Activated CD8-positive, alpha-beta T cell treated with anti-CD3 and anti-CD28 coated beads for 36 hours (primary cell): ENCODE measurements at regions not wholly inside any gene's neighbourhood (a gene's known extent, or its start where the extent isn't known, plus 50 kb on each side); places are given as distances from the start of the nearest gene placed in this dataset.

ENCODE experiments used
- ATAC-seq: fragments of 200-7000 bp; cut with Tn5 transposase; one replicate; pipeline ENCODE4 v1.10.0; 2021; ENCODE audit warnings: mild to moderate bottlenecking, moderate library complexity
- CTCF ChIA-PET: fragments of 350-600 bp; sonication (Branson Sonifier 250); formaldehyde crosslinking; loops from one replicate; lab custom pipeline; 2021; ENCODE audit warnings: antibody characterized with exemption; lab: Charles Lee
- POLR2A ChIA-PET: fragments of 350-600 bp; sonication (Branson Sonifier 250); formaldehyde crosslinking; loops from one replicate; lab custom pipeline; 2021; ENCODE audit warnings: antibody characterized with exemption; lab: Charles Lee
- DNase-seq: peaks from one replicate; pipeline ENCODE4 v3.0.0-alpha.2; 2020
- H3K27ac Mint-ChIP-seq: one replicate; pipeline ENCODE4 v1.8.0; 2021; ENCODE audit warnings: mild to moderate bottlenecking, mixed read lengths
- H3K27me3 Mint-ChIP-seq: one replicate; pipeline ENCODE4 v1.8.0; 2021; ENCODE audit warnings: mixed read lengths
- H3K36me3 Mint-ChIP-seq: one replicate; pipeline ENCODE4 v1.8.0; 2021; ENCODE audit warnings: low read depth, mixed read lengths
- H3K4me1 Mint-ChIP-seq: one replicate; pipeline ENCODE4 v1.8.0; 2021; ENCODE audit warnings: low read depth, mixed read lengths
- H3K4me3 Mint-ChIP-seq: one replicate; pipeline ENCODE4 v1.8.0; 2021; ENCODE audit warnings: mild to moderate bottlenecking, moderate library complexity, mixed read lengths
- H3K9me3 Mint-ChIP-seq: one replicate; pipeline ENCODE4 v1.8.0; 2021; ENCODE audit warnings: mixed read lengths
- CTCF ChIP-seq: fragments of 200-600 bp; IDR thresholded peaks from one replicate; pipeline ENCODE4 v1.8.0; 2022; ENCODE audit warnings: antibody characterized with exemption, mild to moderate bottlenecking
- intact Hi-C: fragments of 100-400 bp; cut with micrococcal nuclease; formaldehyde crosslinking; loops from one replicate; pipeline ENCODE4 v1.10.0; 2022

DNA sequence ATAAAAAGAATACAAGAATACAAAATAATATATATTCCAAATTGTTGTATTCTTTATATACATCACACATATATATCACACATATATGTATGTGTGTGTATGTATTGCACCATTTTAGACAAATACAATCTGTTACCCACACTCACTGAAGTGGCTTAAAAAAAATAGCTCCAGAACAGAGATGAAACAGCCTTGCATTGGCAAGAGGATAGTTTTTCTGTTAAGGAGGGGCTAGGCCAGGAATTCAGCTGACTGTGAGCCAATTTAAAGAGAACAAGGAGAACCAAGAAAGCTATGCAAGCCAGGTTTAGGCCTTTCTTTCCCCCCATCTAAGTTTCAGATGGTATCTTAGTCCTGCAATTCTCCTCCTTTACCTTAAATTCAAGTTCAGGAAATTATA lies 257.5 kb downstream of the MZT1 start:
- POLR2A ChIA-PET: no interaction called here
- no peaks in the 10 kb centered on the region for H3K4me1 Mint-ChIP-seq
- ATAC-seq (no peak), DNase-seq (no peak)
- CTCF ChIA-PET: no interaction called here
- H3K4me3 Mint-ChIP-seq: no peak overlapping the region
- H3K36me3 Mint-ChIP-seq: no peaks in the 10 kb centered on the region
- no peak overlapping the region for H3K27ac Mint-ChIP-seq
- no peak for TF ChIP-seq CTCF
- H3K9me3 Mint-ChIP-seq: no peaks in the 10 kb centered on the region
- H3K27me3 Mint-ChIP-seq: no peaks in the 10 kb centered on the region
- intact Hi-C loops: no loop called here

DNA sequence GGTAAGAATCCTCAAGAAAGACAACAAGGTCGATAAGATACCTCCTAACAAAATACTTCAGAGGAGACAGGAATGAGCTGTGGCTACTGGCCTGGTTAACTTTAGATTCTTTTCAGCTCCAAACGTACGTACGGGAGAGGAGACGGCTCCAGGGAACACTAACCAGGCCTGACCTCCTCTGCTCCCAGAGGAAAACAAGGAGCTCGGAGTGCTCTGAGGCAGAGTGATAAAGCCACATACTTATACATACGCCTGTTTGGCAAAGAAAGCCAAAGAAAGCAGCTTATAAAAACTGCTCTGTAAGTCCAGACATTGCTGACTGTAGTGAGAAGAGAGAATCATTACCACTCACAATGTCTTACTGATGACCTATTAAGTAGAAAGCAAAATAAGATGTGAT lies 263.9 kb downstream of the MZT1 start:
- no peak overlapping the region for H3K4me3 Mint-ChIP-seq
- DNase-seq (no peak), ATAC-seq (no peak)
- no peaks in the 10 kb centered on the region for H3K36me3 Mint-ChIP-seq
- intact Hi-C loops: no loop called here
- POLR2A ChIA-PET: no interaction called here
- no peaks in the 10 kb centered on the region for H3K9me3 Mint-ChIP-seq
- CTCF ChIA-PET: no interaction called here
- TF ChIP-seq CTCF: no peak
- H3K27me3 Mint-ChIP-seq: no peaks in the 10 kb centered on the region
- no peaks in the 10 kb centered on the region for H3K4me1 Mint-ChIP-seq
- H3K27ac Mint-ChIP-seq: no peak overlapping the region

DNA sequence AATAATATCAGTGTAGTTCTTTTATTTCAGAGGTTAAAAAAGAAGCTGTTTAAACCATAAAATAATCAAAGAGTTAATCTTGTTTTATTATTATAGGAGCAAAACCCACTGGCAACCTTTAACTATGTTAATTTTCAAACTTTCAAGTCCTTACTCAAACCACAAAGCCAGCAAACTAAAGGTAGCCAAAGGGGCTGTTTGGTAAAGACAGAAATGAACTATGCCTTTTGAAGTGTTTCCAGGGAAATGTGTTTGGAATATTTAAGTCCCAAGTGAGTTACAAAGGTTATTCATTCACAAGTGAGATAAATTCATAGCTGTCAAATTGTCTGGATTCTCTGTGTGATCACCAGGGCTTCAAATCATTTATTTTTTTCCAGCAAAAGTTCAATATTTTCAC lies 264.7 kb downstream of the MZT1 start:
- Mint-ChIP-seq H3K9me3 (no peaks in the 10 kb centered on the region), H3K36me3 (no peaks in the 10 kb centered on the region), H3K4me3 (no peak overlapping the region), H3K27ac (no peak overlapping the region), H3K27me3 (no peaks in the 10 kb centered on the region), H3K4me1 (no peaks in the 10 kb centered on the region)
- ChIA-PET CTCF (no interaction called here), POLR2A (no interaction called here)
- DNase-seq: no peak
- TF ChIP-seq CTCF: no peak
- intact Hi-C loops: no loop called here
- no peak for ATAC-seq

- Mint-ChIP-seq H3K27ac (no peak overlapping the region), H3K27me3 (no peaks in the 10 kb centered on the region), H3K9me3 (no peaks in the 10 kb centered on the region), H3K36me3 (no peaks in the 10 kb centered on the region), H3K4me3 (no peak overlapping the region), H3K4me1 (no peaks in the 10 kb centered on the region)
- no peak for DNase-seq
- ChIA-PET POLR2A (no interaction called here), CTCF (no interaction called here)
- intact Hi-C loops: no loop called here
- no peak for TF ChIP-seq CTCF
- no peak for ATAC-seq
Observed at GRCh38 chr13:72462166-72462565, 265.3 kb downstream of the MZT1 start.

GRCh38 chr13:72458701-72459100 lies 268.7 kb downstream of the MZT1 start:
- no peaks in the 10 kb centered on the region for H3K36me3 Mint-ChIP-seq

More at GRCh38 chr13:72458701-72459100, 268.7 kb downstream of the MZT1 start:
- ATAC-seq: no peak
- no peaks in the 10 kb centered on the region for H3K27me3 Mint-ChIP-seq
- intact Hi-C loops: no loop called here
- ChIA-PET CTCF (no interaction called here), POLR2A (no interaction called here)
- TF ChIP-seq CTCF: no peak
- H3K27ac Mint-ChIP-seq: no peak overlapping the region
- peaks cover 1% of the 10 kb centered on the region for H3K9me3 Mint-ChIP-seq
- H3K4me1 Mint-ChIP-seq: no peaks in the 10 kb centered on the region
- DNase-seq: no peak
- H3K4me3 Mint-ChIP-seq: no peak overlapping the region
